UCSD-AML1 (cell line): ENCODE measurements at regions not wholly inside any gene's neighbourhood (a gene's known extent, or its start where the extent isn't known, plus 50 kb on each side); places are given as distances from the start of the nearest gene placed in this dataset.
"Not testable (repeated sequence)": the region's sequence is repeated elsewhere in the genome, so short reads cannot be mapped to it uniquely, and the experiment has no call there.

Experiments used
- DNase-seq: peaks from one replicate; lab custom pipeline; 2025; ENCODE audit not compliant: unreplicated experiment; lab: John Stamatoyannopoulos, UW

- no peak for DNase-seq
Measured at GRCh38 chr10:35963685-35964084, 321.6 kb upstream of the FZD8 start.

- no peak for DNase-seq
Measured at GRCh38 chr10:35961501-35961900, 319.4 kb upstream of the FZD8 start.

DNA sequence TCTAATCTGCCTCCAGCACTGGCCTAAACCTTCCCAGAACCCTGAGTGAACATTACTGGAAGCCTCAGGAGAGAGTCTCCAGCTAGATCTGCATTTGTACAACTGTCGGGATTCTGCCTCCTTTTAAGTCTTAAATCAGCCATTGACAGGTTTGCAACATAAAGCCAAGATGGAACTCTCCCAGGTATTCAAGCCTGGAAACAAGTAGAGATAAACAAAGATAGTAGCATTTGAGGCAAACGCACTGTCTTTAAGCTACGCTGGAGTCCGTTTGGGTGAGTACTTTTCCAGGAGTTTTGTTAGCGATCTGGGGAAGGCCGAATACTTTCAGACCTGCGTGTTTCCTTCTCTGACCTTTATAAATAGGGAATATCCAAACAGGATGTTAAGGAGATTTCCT is 317.2 kb upstream of the FZD8 start:
- DNase-seq = no peak

DNA sequence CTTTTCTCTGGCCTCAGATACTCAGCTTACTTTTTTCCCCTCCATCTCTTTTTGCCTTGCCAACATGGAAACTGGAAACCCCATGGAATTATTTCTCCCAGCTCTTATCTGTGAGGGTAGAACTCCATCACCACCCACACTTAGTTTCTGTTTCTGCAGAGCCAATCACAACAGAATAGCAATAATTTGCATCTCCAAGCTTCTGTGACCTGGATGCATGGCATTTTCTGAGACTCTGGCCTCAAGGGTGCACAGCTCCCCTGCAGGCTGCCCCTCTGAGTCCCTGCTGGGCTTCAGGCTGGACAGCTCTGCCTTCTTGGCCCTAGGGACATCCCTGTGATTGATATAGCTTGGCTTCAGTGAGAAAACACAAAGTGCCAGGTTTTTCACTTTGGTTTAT is 316.5 kb upstream of the FZD8 start:
- DNase-seq = not testable (repeated sequence)

DNA sequence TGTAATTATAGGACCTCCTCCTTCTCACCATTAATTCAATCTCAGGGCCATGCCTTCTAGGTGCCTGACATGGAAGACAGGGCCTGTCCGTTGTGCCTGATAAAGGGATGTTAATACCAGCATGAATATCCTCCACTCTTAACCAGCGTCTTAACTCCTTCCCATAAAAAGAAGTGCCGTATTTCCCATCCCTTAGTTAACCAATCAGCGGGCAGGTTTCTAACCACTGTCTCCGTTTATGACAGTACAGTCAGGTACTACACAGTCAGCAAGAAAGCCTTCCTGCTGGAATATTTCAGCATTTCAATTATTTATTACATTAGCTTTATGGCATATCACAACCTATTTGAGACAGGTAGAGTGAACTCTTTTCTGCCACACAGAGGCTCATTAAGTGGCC is 308.6 kb upstream of the FZD8 start:
- no peak for DNase-seq

- no peak for DNase-seq
Measured at GRCh38 chr10:35950226-35950625, 308.1 kb upstream of the FZD8 start.

- no peak for DNase-seq
Measured at GRCh38 chr10:35949811-35950211, 307.7 kb upstream of the FZD8 start.

DNA sequence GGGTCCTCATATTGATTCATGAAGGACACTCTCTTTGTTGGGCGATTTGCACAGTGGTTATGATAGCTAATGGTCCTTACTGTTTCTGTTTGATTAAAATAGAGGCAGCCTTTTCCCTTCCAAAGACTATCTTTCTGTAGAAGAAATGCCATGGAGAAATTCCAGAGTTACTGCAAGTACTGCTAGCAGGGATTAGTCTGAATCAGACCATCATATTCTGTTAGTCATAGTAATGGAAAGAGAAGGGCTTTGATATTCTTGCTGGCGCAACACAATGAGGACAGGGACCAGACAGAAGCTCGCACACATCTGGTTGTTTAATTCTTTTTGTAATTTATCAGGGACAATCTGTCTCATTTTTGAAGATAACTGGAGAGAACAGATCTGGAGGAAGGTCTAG is 304.5 kb upstream of the FZD8 start:
- no peak for DNase-seq

DNA sequence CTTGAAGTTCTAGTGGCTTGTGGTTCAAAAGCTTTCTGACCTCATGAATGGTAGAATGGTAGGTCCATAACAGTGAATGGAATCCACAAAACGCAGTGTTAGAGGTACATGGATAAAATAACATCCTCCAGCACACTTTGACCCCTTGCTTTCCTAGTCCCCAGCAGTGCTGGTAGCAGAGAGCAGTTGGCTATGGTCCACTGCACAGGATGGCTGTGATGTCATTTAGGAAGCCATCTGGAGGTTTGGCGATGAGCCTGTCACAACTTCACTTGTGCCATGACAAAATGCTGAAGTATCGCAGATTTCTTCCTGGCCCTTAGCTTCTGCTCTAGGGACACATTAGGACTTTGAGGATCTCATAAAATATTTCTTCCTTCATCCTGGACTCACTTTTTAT is 300.0 kb upstream of the FZD8 start:
- DNase-seq = no peak

- DNase-seq = no peak
Measured at GRCh38 chr10:35940141-35941041, 298.3 kb upstream of the FZD8 start.

- no peak for DNase-seq
Measured at GRCh38 chr10:35938160-35938559, 296.1 kb upstream of the FZD8 start.

GRCh38 chr10:35937546-35937945 is 295.4 kb upstream of the FZD8 start:
- DNase-seq = no peak

GRCh38 chr10:35934642-35934995 is 292.5 kb upstream of the FZD8 start:
- DNase-seq = no peak

DNA sequence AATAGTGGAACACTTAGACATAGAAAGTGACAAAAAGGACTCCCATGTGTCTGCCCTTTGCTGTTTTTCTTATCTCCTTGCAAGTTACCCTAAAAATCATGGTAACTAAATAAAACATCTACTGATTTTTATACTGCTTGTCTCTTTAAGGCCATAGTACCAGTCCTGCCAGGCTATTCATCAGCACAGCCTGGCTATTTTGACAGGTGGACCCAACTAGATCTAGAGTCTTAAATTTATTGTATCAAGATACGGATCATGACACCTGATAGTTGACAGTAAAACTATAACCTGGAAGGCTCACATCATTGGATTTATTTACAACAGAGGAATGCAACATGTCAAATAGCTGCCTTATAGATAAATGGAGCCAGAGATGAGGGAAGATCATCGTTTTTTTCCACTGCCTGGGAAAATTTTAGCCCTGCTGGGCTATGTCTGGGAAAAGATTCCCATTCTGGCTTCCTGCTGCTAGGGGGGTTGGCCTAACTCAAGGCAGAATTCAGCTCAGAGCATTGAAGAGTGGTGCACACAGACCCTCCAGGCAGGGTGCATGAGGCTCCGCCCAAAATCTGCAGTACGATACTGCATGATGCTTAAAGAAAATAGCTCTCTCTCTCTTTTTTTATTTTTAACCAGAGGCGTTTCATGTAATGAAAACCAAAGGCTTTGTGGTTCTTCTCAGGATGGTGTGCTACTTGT is 292.0 kb upstream of the FZD8 start:
- DNase-seq = no peak

GRCh38 chr10:35933491-35933890 is 291.4 kb upstream of the FZD8 start:
- DNase-seq = no peak

DNA sequence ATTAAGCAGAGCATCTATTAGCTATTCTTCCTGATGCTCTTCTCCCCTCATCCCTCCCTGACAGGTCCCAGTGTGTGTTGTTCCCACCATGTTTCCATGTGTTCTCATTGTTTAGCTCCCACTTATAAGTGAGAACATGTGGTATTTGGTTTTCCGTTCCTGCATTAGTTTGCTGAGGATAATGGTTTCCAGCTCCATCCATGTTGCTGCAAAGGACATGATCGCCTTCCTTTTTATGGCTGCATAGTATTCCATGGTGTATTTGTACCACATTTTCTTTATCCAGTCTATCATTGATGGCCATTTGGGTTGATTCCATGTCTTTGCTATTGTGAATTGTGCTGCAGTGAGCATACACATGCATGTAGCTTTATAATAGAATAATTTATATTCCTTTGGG is 287.9 kb upstream of the FZD8 start:
- not testable (repeated sequence) for DNase-seq

GRCh38 chr10:35928748-35929147 is 286.7 kb upstream of the FZD8 start:
- DNase-seq = no peak

- no peak for DNase-seq
Measured at GRCh38 chr10:35927990-35928488, 285.9 kb upstream of the FZD8 start.

DNA sequence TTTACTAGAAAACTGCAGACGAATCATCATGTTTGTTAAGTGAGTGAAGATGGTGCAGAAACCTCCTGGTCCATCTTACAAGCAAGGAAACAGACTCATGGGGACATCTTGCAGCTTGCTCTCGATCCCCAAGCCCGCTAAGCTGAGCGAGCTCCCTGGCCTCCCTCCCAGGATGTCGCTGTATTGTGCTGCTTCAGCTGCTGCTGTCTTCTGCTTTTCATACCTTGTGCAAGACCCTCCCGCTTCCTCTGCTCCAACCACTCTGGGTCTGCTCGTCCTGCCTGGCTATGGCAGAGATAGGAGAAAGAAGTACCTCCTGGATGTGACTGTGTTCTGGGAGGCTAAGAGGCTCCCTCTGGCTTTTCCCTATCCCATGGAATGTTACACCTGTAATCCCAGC is 285.2 kb upstream of the FZD8 start:
- DNase-seq = no peak

GRCh38 chr10:35926846-35927245 is 284.8 kb upstream of the FZD8 start:
- no peak for DNase-seq

DNA sequence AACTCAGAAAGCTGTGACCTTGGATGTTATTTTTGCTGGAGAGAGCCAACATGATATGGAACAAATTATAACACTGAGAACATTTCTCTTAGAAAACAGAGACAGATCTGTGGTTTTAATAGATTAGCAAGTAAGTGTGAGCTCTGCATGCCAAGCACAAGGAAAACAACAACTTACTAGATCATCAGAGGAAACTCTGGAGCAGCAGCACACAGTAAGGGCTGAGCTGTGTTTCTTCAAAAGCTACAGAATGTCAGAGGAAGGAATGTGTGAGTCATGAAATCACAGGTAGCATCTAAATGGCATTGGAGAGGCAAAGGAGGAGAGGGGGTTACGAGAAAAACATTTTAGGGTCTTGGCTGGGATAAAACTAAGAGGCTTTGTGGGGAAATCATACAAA is 283.4 kb upstream of the FZD8 start:
- DNase-seq = no peak

DNA sequence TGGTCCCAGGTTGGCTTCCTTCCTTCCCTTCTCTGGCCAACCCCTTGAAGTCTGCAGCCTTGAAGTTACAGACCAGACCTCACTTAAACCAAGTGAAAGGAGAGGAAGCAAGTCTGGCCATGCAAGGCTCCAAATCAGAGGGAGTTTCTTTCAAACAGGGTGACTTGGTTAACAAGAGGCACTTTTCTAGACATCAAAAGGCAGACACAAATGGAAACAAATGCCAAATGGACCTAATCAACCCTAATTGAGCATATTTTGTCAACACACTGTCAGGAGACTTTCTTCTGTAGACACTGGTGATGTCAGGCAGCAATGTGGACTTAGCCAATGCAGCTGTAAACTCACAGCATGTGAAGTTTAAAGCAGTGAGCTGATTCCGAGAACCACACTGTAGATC is 282.7 kb upstream of the FZD8 start:
- no peak for DNase-seq
